Endothelial cell of umbilical vein (primary cell): ENCODE measurements at regions not wholly inside any gene's neighbourhood (a gene's known extent, or its start where the extent isn't known, plus 50 kb on each side); places are given as distances from the start of the nearest gene placed in this dataset.

Source experiments
- BruUV-seq: library from RNA; stranded (reverse); fragments of 400-500 nt; replicated peaks from 2 replicates; lab custom pipeline; 2021; lab: Mats Ljungman, UMichigan
- CTCF ChIA-PET: fragments of 300-600, 350-600 bp; sonication (Branson Sonifier 250); formaldehyde crosslinking; loops from one replicate; lab custom pipeline; 2021; ENCODE audit warnings: antibody characterized with exemption, inconsistent platforms; lab: Charles Lee
- POLR2A ChIA-PET: fragments of 300-600, 350-600 bp; sonication (Branson Sonifier 250); formaldehyde crosslinking; loops from one replicate; lab custom pipeline; 2021; ENCODE audit warnings: antibody characterized with exemption, inconsistent platforms; lab: Charles Lee
- DNase-seq: peaks from one replicate; pipeline ENCODE4 v3.0.0-alpha.2; 2011; ENCODE audit warnings: low read depth, low spot score
- FAIRE-seq: peaks from 2 replicates; lab custom pipeline; 2011; peaks lifted over from hg19 to GRCh38; lab: Jason Lieb, UNC
- H2AFZ ChIP-seq: 2 replicates; pipeline ENCODE4 v1.6.0; 2012; ENCODE audit warnings: low read depth, low read length, control low read depth, inconsistent platforms
- H3K27ac ChIP-seq: 2 replicates; pipeline ENCODE4 v1.5.1; 2011; ENCODE audit warnings: low read depth, mild to moderate bottlenecking, control low read depth, low read length, moderate library complexity; ENCODE audit not compliant: insufficient read depth
- H3K27me3 ChIP-seq, 2 experiments: 2 replicates each; pipeline versions ENCODE4 v1.6.0 to v1.6.1; 2011; ENCODE audit warnings: low read length in 2 of 2, mixed read lengths in 1 of 2; ENCODE audit not compliant: control insufficient read depth in 2 of 2, insufficient read depth in 2 of 2
- H3K36me3 ChIP-seq, 2 experiments: 2 replicates in 1 of 2; 3 replicates in 1 of 2; pipeline ENCODE4 v1.5.1; 2011; ENCODE audit warnings: low read length in 2 of 2, mild to moderate bottlenecking in 1 of 2, moderate library complexity in 1 of 2; ENCODE audit not compliant: control insufficient read depth in 2 of 2, insufficient read depth in 2 of 2; ENCODE audit errors: extremely low read depth in 1 of 2
- H3K4me1 ChIP-seq: 3 replicates; pipeline ENCODE4 v1.5.1; 2011; ENCODE audit warnings: mild to moderate bottlenecking, low read length; ENCODE audit not compliant: control insufficient read depth, insufficient read depth; ENCODE audit errors: extremely low read depth
- H3K4me2 ChIP-seq: 2 replicates; pipeline ENCODE4 v1.6.1; 2011; ENCODE audit warnings: low read length, control low read depth, mixed read lengths; ENCODE audit not compliant: insufficient read depth
- H3K4me3 ChIP-seq, 3 experiments: fragments of 200-600 bp in 1 of 3; sonication (generic), shearing (Covaris generic) in 1 of 3; replicated peaks in 1 of 3; 2 replicates each; pipeline ENCODE4 v1.5.1; 2011 to 2016; ENCODE audit warnings: control low read depth in 3 of 3, low read length in 3 of 3, mild to moderate bottlenecking in 2 of 3, inconsistent platforms in 1 of 3, low read depth in 1 of 3, moderate library complexity in 1 of 3; ENCODE audit not compliant: insufficient read depth in 1 of 3
- H3K79me2 ChIP-seq: 2 replicates; pipeline ENCODE4 v1.6.0; 2012; ENCODE audit warnings: low read length, inconsistent platforms; ENCODE audit not compliant: control insufficient read depth, insufficient read depth
- H3K9ac ChIP-seq: replicated peaks from 2 replicates; pipeline ENCODE3; 2011; ENCODE audit warnings: low read length, control low read depth; ENCODE audit not compliant: insufficient read depth; ENCODE audit errors: extremely low read depth
- H3K9me1 ChIP-seq: replicated peaks from 3 replicates; pipeline ENCODE4 v1.6.0; 2011; ENCODE audit warnings: mild to moderate bottlenecking, low read length; ENCODE audit not compliant: control insufficient read depth, insufficient read depth; ENCODE audit errors: extremely low read depth
- H3K9me3 ChIP-seq: replicated peaks from 2 replicates; pipeline ENCODE4 v1.5.1; 2012; ENCODE audit warnings: low read length, inconsistent platforms; ENCODE audit not compliant: control insufficient read depth, insufficient read depth
- H4K20me1 ChIP-seq: replicated peaks from 2 replicates; pipeline ENCODE3; 2011; ENCODE audit warnings: mild to moderate bottlenecking, low read length; ENCODE audit not compliant: control insufficient read depth, insufficient read depth; ENCODE audit errors: extremely low read depth
- EZH2 ChIP-seq: IDR thresholded peaks from 2 replicates; pipeline ENCODE4 v1.6.1; 2012; ENCODE audit warnings: borderline replicate concordance, low read depth, mild to moderate bottlenecking, moderate library complexity, low read length, inconsistent platforms; ENCODE audit not compliant: severe bottlenecking
- FOS ChIP-seq: IDR thresholded peaks from 2 replicates; pipeline ENCODE4 v1.6.1; 2011; ENCODE audit warnings: mild to moderate bottlenecking, low read length, moderate library complexity, borderline replicate concordance; ENCODE audit not compliant: insufficient read depth
- GATA2 ChIP-seq: IDR thresholded peaks from 2 replicates; pipeline ENCODE4 v1.7.0; 2011; ENCODE audit warnings: low read depth, mild to moderate bottlenecking, moderate library complexity, mixed read lengths, low read length; ENCODE audit not compliant: insufficient read length, insufficient read depth
- JUN ChIP-seq: IDR thresholded peaks from 2 replicates; pipeline ENCODE4 v1.6.1; 2011; ENCODE audit warnings: borderline replicate concordance, low read depth; ENCODE audit not compliant: insufficient read length, insufficient read depth
- MYC ChIP-seq: IDR thresholded peaks from one replicate; pipeline ENCODE4 v1.6.1; 2011; ENCODE audit warnings: mild to moderate bottlenecking, low read depth, low read length
- POLR2A ChIP-seq: IDR thresholded peaks from 2 replicates; pipeline ENCODE4 v1.6.1; 2012; ENCODE audit warnings: low read depth, mild to moderate bottlenecking, control low read depth, low read length
- POLR2AphosphoS5 ChIP-seq: IDR thresholded peaks from 2 replicates; pipeline ENCODE4 v1.6.1; 2012; ENCODE audit warnings: low read depth, mild to moderate bottlenecking, control low read depth, low read length, moderate library complexity; ENCODE audit not compliant: insufficient read depth
- dilution Hi-C: fragments of 300-500 bp; cut with MboI; formaldehyde crosslinking; loops from one replicate; pipeline ENCODE4 v1.15.0; 2019; ENCODE audit warnings: low sequenced_read_pairs; ENCODE audit not compliant: extremely low pct_ligation_motif_present
- intact Hi-C: fragments of 100-400 bp; cut with micrococcal nuclease; formaldehyde crosslinking; loops from one replicate; pipeline ENCODE4 v1.10.0; 2022
- TF ChIP-seq, protein P1 (sequence below), 2 donors: IDR thresholded peaks; 1 replicate in 1 of 2; 2 replicates in 1 of 2; pipeline ENCODE4 v1.5.1; 2011; ENCODE audit warnings: low read length in 2 of 2, mild to moderate bottlenecking in 2 of 2, moderate library complexity in 2 of 2, control low read depth in 1 of 2, inconsistent platforms in 1 of 2, low read depth in 1 of 2; ENCODE audit not compliant: insufficient read depth in 1 of 2; ENCODE audit errors: extremely low read depth in 1 of 2
- TF ChIP-seq, protein P2 (sequence below): IDR thresholded peaks from 2 replicates; pipeline ENCODE4 v1.6.1; 2011; ENCODE audit not compliant: insufficient read depth, insufficient read length

DNA sequence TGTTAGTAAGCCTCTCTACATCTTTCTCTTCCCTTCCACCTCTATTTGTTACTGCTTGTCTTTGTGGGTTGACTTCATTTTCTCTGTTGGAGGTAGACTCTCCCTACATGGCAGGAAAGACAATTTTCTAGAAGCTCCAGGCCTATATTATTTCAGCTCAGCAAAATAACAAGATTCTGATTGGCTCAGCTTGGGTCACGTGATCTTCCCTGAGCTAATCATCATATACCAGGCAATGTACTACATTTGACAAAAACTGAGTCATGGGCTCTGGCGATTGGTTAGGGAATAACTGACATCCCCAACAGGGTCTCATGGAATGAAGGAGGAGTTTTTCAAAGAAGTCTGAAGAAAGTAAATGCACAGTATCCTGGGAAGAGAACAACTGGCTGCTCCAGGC lies 65.6 kb upstream of the NR3C1 start:
- intact Hi-C loops: no loop called here
- ChIA-PET POLR2A (no interaction called here), CTCF (no interaction called here)
- no TSS peak for BruUV-seq
- no peak overlapping the region for H3K9ac ChIP-seq
- no peaks in the 10 kb centered on the region for H4K20me1 ChIP-seq
- no peaks in the 10 kb centered on the region for H3K9me3 ChIP-seq
- H3K4me2 ChIP-seq: no peak overlapping the region
- H3K4me1 ChIP-seq: no peaks in the 10 kb centered on the region
- dilution Hi-C loops: no loop called here
- no peak overlapping the region for H3K27ac ChIP-seq
- no peak for TF ChIP-seq JUN
- no peak for TF ChIP-seq EZH2
- TF ChIP-seq, protein P1, sequence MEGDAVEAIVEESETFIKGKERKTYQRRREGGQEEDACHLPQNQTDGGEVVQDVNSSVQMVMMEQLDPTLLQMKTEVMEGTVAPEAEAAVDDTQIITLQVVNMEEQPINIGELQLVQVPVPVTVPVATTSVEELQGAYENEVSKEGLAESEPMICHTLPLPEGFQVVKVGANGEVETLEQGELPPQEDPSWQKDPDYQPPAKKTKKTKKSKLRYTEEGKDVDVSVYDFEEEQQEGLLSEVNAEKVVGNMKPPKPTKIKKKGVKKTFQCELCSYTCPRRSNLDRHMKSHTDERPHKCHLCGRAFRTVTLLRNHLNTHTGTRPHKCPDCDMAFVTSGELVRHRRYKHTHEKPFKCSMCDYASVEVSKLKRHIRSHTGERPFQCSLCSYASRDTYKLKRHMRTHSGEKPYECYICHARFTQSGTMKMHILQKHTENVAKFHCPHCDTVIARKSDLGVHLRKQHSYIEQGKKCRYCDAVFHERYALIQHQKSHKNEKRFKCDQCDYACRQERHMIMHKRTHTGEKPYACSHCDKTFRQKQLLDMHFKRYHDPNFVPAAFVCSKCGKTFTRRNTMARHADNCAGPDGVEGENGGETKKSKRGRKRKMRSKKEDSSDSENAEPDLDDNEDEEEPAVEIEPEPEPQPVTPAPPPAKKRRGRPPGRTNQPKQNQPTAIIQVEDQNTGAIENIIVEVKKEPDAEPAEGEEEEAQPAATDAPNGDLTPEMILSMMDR (IDR thresholded peaks at IDR 0.05; ENCODE audit: extremely low read depth in 1 of 2, insufficient read depth in 1 of 2, low read depth in 1 of 2, low read length in 2 of 2): no peak
- TF ChIP-seq, protein P2, sequence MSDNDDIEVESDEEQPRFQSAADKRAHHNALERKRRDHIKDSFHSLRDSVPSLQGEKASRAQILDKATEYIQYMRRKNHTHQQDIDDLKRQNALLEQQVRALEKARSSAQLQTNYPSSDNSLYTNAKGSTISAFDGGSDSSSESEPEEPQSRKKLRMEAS: no peak
- TF ChIP-seq GATA2: no peak
- TF ChIP-seq POLR2A: no peak
- no peak for TF ChIP-seq FOS
- no peak for TF ChIP-seq POLR2AphosphoS5
- TF ChIP-seq MYC: no peak
- DNase-seq (no peak), FAIRE-seq (no peak)
- H3K36me3 ChIP-seq: no peaks in the 10 kb centered on the region
- no peak overlapping the region for H3K4me3 ChIP-seq
- no peak overlapping the region for H2AFZ ChIP-seq
- no peaks in the 10 kb centered on the region for H3K9me1 ChIP-seq
- H3K79me2 ChIP-seq: no peaks in the 10 kb centered on the region
- no peaks in the 10 kb centered on the region for H3K27me3 ChIP-seq
